Neural progenitor cell (in vitro differentiated cells): ENCODE measurements at regions not wholly inside any gene's neighbourhood (a gene's known extent, or its start where the extent isn't known, plus 50 kb on each side); places are given as distances from the start of the nearest gene placed in this dataset.

Experiments
- EZH2 ChIP-seq: fragments of 200-600 bp; sonication (generic); IDR thresholded peaks from 2 replicates; pipeline ENCODE4 v1.6.1; 2017; ENCODE audit warnings: antibody characterized with exemption, mild to moderate bottlenecking, moderate library complexity
- EZH2phosphoT487 ChIP-seq: fragments of 200-600 bp; sonication (generic); IDR thresholded peaks from 2 replicates; pipeline ENCODE4 v1.6.1; 2017; ENCODE audit warnings: antibody characterized with exemption
- TF ChIP-seq, protein P1 (sequence below): fragments of 200-600 bp; sonication (generic); IDR thresholded peaks from 2 replicates; pipeline ENCODE4 v1.5.1; 2017; ENCODE audit warnings: antibody characterized with exemption, mild to moderate bottlenecking

- TF ChIP-seq, protein P1, sequence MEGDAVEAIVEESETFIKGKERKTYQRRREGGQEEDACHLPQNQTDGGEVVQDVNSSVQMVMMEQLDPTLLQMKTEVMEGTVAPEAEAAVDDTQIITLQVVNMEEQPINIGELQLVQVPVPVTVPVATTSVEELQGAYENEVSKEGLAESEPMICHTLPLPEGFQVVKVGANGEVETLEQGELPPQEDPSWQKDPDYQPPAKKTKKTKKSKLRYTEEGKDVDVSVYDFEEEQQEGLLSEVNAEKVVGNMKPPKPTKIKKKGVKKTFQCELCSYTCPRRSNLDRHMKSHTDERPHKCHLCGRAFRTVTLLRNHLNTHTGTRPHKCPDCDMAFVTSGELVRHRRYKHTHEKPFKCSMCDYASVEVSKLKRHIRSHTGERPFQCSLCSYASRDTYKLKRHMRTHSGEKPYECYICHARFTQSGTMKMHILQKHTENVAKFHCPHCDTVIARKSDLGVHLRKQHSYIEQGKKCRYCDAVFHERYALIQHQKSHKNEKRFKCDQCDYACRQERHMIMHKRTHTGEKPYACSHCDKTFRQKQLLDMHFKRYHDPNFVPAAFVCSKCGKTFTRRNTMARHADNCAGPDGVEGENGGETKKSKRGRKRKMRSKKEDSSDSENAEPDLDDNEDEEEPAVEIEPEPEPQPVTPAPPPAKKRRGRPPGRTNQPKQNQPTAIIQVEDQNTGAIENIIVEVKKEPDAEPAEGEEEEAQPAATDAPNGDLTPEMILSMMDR, result no peak
- no peak for TF ChIP-seq EZH2phosphoT487
- TF ChIP-seq EZH2, result no peak
Measured at GRCh38 chr17:33474789-33475188, 181.7 kb upstream of the ASIC2 start.
